ENCODE measurements at regions not wholly inside any gene's neighbourhood (a gene's known extent, or its start where the extent isn't known, plus 50 kb on each side); places are given as distances from the start of the nearest gene placed in this dataset.
A peak's percentile ranks its signal among the peaks of the same experiment; 100 is the strongest.

DNA sequence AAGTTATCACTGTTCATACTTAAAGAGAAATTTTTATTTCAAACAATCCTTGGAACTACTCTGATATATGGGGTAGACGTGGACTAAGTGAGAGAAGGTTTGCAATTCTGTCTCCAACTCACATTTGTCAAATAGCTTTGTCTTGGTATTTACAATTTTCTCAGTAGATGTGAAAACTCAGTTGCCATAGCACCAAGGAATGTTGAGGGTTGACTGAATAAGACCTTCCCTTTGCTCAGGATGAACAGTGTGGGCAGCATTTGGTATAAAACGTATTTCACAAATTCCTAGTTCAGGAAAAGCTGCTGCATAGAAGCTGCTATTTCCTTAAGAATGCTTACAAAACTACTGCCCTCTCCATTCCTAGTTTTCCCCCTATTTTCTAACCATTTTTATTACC lies 399.5 kb downstream of the NKX6-1 start:
- Histone ChIP-seq H3K9me3 (ENCODE audit: control insufficient read depth in 4 of 4, insufficient read depth in 3 of 4, low read length in 3 of 4) (no peaks in the 10 kb centered on the region), H3K4me1 (ENCODE audit: control insufficient read depth in 5 of 5, insufficient read depth in 5 of 5, low read length in 5 of 5) (no peaks in the 10 kb centered on the region), H3K27ac (ENCODE audit: low read depth in 1 of 2, low read length in 1 of 2) (no peak overlapping the region), H3K9ac (ENCODE audit: insufficient read depth in 1 of 2, low read length in 2 of 2) (no peak overlapping the region), H3K4me3 (no peak overlapping the region), H3K27me3 (ENCODE audit: control insufficient read depth in 3 of 3, insufficient read depth in 3 of 3, low read length in 2 of 3) (no peaks in the 10 kb centered on the region), H3K36me3 (ENCODE audit: control insufficient read depth in 4 of 4, insufficient read depth in 4 of 4, low read length in 4 of 4) (no peaks in the 10 kb centered on the region)
- no peak for ATAC-seq (ENCODE audit: insufficient read depth, low FRiP score)
- 39 to 56% methylated on average over 2 of the region's 2 CpGs for WGBS, 2 donors
- peak in 2 of 3 donors; percentile 44 to 47 for DNase-seq
- TF ChIP-seq, protein P1, sequence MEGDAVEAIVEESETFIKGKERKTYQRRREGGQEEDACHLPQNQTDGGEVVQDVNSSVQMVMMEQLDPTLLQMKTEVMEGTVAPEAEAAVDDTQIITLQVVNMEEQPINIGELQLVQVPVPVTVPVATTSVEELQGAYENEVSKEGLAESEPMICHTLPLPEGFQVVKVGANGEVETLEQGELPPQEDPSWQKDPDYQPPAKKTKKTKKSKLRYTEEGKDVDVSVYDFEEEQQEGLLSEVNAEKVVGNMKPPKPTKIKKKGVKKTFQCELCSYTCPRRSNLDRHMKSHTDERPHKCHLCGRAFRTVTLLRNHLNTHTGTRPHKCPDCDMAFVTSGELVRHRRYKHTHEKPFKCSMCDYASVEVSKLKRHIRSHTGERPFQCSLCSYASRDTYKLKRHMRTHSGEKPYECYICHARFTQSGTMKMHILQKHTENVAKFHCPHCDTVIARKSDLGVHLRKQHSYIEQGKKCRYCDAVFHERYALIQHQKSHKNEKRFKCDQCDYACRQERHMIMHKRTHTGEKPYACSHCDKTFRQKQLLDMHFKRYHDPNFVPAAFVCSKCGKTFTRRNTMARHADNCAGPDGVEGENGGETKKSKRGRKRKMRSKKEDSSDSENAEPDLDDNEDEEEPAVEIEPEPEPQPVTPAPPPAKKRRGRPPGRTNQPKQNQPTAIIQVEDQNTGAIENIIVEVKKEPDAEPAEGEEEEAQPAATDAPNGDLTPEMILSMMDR (IDR thresholded peaks at IDR 0.05; ENCODE audit: control extremely low read depth, extremely low read depth): no peak

- 57 to 79% methylated on average over 2 of the region's 2 CpGs for WGBS, 2 donors
- ATAC-seq (ENCODE audit: insufficient read depth, low FRiP score): no peak
Measured at GRCh38 chr4:84091266-84091665, 407.8 kb downstream of the NKX6-1 start.

GRCh38 chr4:84089652-84090437 lies 409.2 kb downstream of the NKX6-1 start:
- Histone ChIP-seq H3K4me1 (ENCODE audit: control insufficient read depth in 5 of 5, insufficient read depth in 5 of 5, low read length in 5 of 5) (no peaks in the 10 kb centered on the region), H3K9me3 (ENCODE audit: control insufficient read depth in 4 of 4, insufficient read depth in 3 of 4, low read length in 3 of 4) (no peaks in the 10 kb centered on the region), H3K4me3 (no peak overlapping the region), H3K9ac (ENCODE audit: insufficient read depth in 1 of 2, low read length in 2 of 2) (no peak overlapping the region), H3K36me3 (ENCODE audit: control insufficient read depth in 4 of 4, insufficient read depth in 4 of 4, low read length in 4 of 4) (no peaks in the 10 kb centered on the region), H3K27ac (ENCODE audit: low read depth in 1 of 2, low read length in 1 of 2) (no peak overlapping the region), H3K27me3 (ENCODE audit: control insufficient read depth in 3 of 3, insufficient read depth in 3 of 3, low read length in 2 of 3) (no peaks in the 10 kb centered on the region)
- ATAC-seq (ENCODE audit: insufficient read depth, low FRiP score) (no peak), DNase-seq (peak in 1 of 3 donors; percentile 6)
- TF ChIP-seq, protein P1 (IDR thresholded peaks at IDR 0.05; ENCODE audit: control extremely low read depth, extremely low read depth): no peak
- WGBS, 2 donors: 56 to 84% methylated on average over 5 of the region's 5 CpGs

More at GRCh38 chr4:84091266-84091665, 407.8 kb downstream of the NKX6-1 start:
- Histone ChIP-seq H3K9me3 (ENCODE audit: control insufficient read depth in 4 of 4, insufficient read depth in 3 of 4, low read length in 3 of 4) (no peaks in the 10 kb centered on the region), H3K4me3 (no peak overlapping the region), H3K27ac (ENCODE audit: low read depth in 1 of 2, low read length in 1 of 2) (no peak overlapping the region), H3K27me3 (ENCODE audit: control insufficient read depth in 3 of 3, insufficient read depth in 3 of 3, low read length in 2 of 3) (no peaks in the 10 kb centered on the region), H3K4me1 (ENCODE audit: control insufficient read depth in 5 of 5, insufficient read depth in 5 of 5, low read length in 5 of 5) (no peaks in the 10 kb centered on the region), H3K9ac (ENCODE audit: insufficient read depth in 1 of 2, low read length in 2 of 2) (no peak overlapping the region), H3K36me3 (ENCODE audit: control insufficient read depth in 4 of 4, insufficient read depth in 4 of 4, low read length in 4 of 4) (no peaks in the 10 kb centered on the region)
- DNase-seq: no peak
- TF ChIP-seq, protein P1 (IDR thresholded peaks at IDR 0.05; ENCODE audit: control extremely low read depth, extremely low read depth): no peak

All from lung (tissue), 11 donors.